ENCODE measurements at regions not wholly inside any gene's neighbourhood (a gene's known extent, or its start where the extent isn't known, plus 50 kb on each side); places are given as distances from the start of the nearest gene placed in this dataset.
"Not testable (repeated sequence)": the region's sequence is repeated elsewhere in the genome, so short reads cannot be mapped to it uniquely, and the experiment has no call there.

DNA sequence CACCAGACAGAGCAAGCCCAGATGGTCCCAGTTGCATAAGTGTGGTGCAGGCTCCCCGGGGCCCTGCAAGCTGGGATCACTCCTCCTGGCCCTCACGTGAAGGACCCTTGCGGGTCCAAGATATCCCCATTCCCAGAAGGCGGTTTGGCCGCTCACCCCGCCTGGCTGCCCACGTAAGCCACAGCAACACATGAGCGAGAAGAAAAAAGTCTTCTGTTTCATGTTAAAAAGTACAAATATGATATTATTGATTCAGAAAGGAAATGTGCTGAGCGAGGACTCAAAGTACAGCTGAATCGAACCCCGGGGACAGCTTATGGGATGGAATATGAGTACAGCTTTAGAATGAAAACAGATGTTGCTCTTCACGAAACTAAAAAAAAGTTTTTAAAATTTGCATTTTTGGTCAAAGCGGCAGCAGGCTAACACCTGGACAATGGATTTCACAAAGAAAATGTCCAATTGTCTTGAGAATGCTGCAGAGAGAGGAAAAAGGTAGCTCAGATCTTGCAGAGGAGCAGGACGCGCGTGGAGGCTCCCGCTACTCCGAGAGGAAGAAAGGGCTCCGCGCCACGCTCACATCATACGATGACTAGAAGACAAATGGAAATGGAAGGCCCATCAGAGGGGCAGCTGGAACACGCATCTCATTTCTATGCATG lies 427.6 kb downstream of the IRX1 start:
- no peak for DNase-seq

- no peak for DNase-seq
Measured at GRCh38 chr5:4023753-4024335, 428.2 kb downstream of the IRX1 start.

- DNase-seq = no peak
Measured at GRCh38 chr5:4027088-4027734, 431.6 kb downstream of the IRX1 start.

DNA sequence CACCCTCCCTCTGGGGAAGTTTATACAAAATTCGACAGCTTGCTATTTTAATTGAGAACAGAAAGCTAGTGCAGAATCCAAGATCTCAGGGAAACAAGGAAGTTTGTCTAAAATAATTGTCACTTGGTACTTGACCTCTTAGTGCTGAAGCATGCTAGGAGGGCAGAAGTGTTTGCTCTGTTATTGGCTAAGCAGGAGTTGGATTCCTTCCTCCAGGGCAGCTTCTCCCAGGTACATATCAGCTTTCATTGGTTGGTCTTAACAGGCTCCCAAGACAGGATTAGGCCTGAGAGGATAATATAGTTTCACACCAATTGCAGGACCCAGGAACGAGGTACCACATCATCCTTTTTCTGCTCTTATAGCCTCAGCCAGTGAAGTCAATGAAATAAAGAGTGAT lies 432.8 kb downstream of the IRX1 start:
- no peak for DNase-seq

GRCh38 chr5:4033546-4033945 lies 437.9 kb downstream of the IRX1 start:
- not testable (repeated sequence) for DNase-seq

DNA sequence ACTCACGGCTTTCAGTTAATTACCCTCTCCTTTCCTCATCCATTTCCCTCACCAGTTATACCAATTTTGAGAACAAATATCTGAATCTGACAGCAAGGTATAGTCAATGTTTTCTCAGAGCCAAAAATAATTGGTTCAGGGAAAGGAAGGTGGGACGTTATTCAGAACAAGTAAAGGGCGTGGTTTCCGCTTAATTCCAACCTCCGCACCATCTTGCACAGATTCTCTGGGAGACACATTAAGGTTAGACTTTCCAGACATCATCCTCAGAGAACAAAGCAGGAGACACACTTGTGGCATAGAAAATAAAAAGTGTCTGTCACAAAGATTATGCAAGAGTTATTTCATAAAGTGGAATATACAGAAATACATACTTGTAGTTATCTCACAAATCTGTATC lies 441.2 kb downstream of the IRX1 start:
- DNase-seq = no peak

DNA sequence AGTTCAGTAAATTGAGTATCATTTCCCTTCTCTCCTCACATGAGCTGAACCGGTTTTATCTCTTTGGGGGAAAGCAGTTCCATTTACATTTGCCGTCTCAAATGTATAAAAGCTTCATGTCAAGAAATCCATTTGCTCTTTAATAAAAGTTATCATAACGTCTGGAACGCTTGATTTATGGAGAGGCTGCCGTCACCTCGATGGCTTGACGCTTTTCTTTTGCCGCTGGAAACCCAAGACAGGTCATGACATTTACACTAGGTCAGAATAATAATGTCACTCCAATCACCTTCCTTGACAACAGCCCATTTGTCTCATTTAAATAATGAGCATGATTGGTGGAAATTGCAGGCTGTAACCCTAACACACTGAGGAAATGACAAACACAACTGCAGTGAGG lies 443.4 kb downstream of the IRX1 start:
- DNase-seq = no peak

DNA sequence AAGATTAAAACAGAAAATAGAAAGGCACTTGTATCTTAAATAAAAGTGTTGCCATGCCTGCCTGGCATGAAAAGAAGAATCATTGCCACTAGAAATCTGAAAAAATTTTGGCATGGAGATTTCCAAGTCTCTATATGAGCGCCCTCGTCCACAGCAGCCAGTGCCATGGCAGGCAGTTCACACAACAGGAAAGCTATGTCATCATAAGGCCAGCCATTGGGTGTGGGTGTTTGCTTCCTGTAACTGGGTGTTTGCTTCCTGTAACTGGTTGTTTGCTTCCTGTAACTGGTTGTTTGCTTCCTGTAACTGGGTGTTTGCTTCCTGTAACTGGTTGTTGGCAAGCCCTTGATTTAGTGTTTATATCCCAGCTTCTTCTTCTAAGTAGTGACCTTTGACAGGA lies 446.7 kb downstream of the IRX1 start:
- no peak for DNase-seq

- DNase-seq = no peak
Measured at GRCh38 chr5:4043135-4043534, 447.5 kb downstream of the IRX1 start.

DNA sequence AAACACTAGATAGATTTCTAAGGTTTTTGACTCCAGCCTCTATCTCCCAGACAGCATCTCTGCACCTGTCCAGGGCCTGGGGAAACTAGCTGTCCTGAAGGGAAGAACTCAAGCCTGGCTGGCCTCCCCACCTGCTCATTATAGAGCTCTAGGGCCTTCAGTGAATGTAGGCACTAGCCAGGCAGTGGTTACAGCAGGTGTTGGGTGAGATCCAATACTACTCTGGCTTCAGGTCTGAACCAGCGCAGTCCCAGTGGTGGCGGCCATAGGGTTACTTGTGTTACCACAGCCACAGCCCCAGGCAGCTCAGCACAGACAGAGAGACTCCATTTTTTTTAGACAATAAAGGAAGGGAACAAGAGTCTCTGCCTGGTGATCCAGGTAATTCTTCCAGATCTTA lies 449.2 kb downstream of the IRX1 start:
- no peak for DNase-seq

DNA sequence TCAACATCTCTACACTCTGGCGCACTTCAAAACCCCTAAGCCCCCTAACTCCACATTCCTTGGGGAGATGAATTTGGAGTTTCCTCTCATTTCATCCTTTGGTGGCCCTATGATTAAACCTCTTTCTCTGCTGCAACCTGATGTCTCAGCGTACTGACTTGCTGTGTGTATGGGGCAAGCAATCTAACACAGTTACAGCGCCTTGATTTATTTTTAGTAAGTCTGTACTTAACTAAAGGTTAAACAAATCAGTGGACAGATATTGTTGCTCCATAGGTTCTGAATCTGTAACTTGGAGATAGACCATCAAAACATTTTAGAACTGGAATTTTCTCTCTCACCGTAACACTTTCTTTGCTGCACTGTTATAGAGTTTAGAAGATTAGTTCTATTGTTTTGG lies 452.8 kb downstream of the IRX1 start:
- DNase-seq = no peak

- DNase-seq = no peak
Measured at GRCh38 chr5:4050203-4050602, 454.6 kb downstream of the IRX1 start.

GRCh38 chr5:4053136-4053535 lies 457.5 kb downstream of the IRX1 start:
- no peak for DNase-seq

- DNase-seq = no peak
Measured at GRCh38 chr5:4054092-4054491, 458.5 kb downstream of the IRX1 start.

GRCh38 chr5:4058899-4059298 lies 463.3 kb downstream of the IRX1 start:
- DNase-seq = no peak

DNA sequence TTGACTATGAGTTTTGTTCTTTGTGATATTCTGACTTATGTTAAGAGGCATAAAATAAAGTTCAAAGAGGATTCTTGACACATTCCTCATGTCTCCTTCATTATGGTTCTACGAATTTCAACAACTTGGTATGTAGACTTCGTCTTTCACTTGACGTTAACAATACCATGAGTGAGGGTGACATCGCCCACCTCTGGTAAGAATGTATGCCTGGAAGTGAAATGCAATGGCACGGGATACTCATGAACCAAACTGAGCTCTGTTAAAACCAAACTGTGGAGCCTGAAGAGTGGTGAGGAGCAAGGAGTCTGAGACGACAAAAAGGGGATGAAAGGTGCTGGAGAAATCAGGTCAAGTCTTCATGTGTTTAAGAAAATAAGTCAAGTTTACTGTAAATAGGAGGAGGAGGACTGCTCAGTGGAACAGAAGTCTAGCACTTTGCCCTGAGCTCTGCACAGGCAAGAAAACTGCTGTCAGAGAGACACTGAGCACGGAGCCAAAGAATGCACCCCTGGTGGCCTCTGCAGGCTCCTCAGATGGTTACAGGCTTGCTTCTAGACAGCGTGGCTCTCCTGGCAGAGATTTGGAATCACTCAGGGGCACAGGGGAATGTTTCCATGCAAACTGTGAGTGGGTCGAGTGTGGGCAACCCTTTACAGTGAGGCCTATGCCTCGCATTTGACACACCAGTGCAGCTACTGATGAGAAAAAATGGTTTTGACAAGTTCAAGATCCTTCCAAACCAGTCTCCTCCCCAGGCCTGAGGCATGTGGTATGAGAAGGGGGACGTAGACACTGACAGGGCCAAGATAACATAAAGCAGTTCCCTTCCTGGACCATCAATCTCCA lies 470.1 kb downstream of the IRX1 start:
- no peak for DNase-seq

DNA sequence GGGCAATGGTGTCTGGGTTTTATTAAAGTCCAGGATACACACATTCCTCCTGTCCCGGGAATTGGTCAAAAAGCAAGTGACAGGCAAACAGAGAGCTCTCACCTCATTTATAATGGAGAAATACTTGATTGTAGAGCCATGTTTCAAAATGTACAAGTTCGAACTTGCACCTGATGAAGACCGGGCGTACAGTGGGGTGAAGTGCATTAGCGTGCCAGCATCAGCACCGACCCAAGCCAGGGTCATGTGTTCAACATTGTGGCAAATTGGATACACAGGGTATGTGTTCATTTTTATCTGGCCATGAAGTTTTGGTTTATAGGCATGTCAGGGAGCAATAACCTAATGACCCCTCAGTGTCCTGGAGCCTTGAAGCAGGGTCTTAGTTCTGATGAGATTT lies 472.5 kb downstream of the IRX1 start:
- DNase-seq = no peak

GRCh38 chr5:4078544-4078943 lies 482.9 kb downstream of the IRX1 start:
- DNase-seq = no peak

- no peak for DNase-seq
Measured at GRCh38 chr5:4079831-4080230, 484.2 kb downstream of the IRX1 start.

GRCh38 chr5:4080370-4080769 lies 484.7 kb downstream of the IRX1 start:
- no peak for DNase-seq

DNA sequence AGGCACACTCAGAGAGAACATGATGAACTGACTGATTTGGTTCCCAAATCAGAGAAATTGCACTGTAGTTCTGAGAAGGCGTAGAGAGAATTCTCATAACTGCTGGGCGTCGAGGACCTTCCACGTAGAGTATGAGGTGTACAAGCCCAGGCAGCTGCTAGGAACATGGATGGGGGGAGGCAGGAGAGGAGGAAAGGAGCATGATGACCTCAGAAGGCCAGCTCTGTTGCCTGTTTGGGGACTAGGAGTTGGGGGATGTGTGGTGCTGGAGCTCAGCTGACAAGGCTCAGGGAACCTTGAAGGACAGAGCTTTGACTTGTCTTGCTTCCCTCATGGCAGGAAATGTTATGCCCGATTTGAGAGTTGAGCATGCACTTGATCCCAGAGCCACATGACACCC lies 485.4 kb downstream of the IRX1 start:
- DNase-seq = no peak

- DNase-seq = no peak
Measured at GRCh38 chr5:4081466-4081865, 485.8 kb downstream of the IRX1 start.

GRCh38 chr5:4082966-4083564 lies 487.4 kb downstream of the IRX1 start:
- DNase-seq = no peak
